ENCODE measurements at regions not wholly inside any gene's neighbourhood (a gene's known extent, or its start where the extent isn't known, plus 50 kb on each side); places are given as distances from the start of the nearest gene placed in this dataset.

DNA sequence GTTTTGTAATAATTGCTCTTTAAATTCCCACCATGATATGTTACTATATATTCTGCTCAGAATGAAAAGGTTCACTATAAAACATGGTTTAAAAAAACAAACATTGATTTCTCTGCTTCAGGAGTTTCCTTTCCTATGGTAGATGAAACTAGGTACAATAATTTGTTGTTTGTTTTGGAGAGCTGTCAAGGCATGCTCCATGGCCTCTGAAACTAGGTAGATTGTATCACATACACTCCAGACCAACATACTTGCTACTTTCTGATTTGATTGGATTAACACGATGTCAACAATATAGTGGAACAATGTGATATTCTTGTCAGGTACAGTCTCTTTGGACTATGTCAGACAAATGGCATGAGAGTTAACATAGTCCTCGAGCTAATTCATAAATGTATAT is 452.7 kb upstream of the CDH9 start:
- Histone ChIP-seq H3K4me3 (replicated peaks; ENCODE audit: insufficient read depth, low read length) (no peak overlapping the region), H3K27ac (replicated peaks) (no peak overlapping the region), H3K27me3 (ENCODE audit: insufficient read depth, poor library complexity, severe bottlenecking) (no peaks in the 10 kb centered on the region)
- DNase-seq (ENCODE audit: low read depth in 1 of 2, low spot score in 1 of 2), result no peak
- no peak for TF ChIP-seq GABPA (IDR thresholded peaks at IDR 0.05; ENCODE audit: low read depth)
- TF ChIP-seq, protein P1, sequence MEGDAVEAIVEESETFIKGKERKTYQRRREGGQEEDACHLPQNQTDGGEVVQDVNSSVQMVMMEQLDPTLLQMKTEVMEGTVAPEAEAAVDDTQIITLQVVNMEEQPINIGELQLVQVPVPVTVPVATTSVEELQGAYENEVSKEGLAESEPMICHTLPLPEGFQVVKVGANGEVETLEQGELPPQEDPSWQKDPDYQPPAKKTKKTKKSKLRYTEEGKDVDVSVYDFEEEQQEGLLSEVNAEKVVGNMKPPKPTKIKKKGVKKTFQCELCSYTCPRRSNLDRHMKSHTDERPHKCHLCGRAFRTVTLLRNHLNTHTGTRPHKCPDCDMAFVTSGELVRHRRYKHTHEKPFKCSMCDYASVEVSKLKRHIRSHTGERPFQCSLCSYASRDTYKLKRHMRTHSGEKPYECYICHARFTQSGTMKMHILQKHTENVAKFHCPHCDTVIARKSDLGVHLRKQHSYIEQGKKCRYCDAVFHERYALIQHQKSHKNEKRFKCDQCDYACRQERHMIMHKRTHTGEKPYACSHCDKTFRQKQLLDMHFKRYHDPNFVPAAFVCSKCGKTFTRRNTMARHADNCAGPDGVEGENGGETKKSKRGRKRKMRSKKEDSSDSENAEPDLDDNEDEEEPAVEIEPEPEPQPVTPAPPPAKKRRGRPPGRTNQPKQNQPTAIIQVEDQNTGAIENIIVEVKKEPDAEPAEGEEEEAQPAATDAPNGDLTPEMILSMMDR (IDR thresholded peaks at IDR 0.05; ENCODE audit: insufficient read depth, low read length), result no peak

DNA sequence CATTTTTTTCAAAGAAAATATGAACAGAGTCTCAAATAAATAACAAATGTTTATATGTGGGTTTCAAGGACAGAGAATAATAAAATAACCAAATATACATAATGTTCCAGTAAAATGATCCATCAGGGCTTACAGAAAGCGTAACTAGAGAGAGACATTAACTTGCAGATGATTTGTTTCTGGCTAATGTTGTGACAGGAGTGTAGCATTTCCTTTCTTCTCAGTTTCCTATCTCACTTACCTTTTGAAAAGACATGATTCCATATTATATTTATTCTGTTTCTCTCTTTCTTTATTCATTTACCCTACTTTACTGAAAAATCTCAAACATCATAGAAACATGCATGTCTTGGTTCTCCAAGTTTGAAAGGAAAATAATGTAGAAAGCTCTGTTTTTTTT is 451.3 kb upstream of the CDH9 start:
- DNase-seq (ENCODE audit: low read depth in 1 of 2, low spot score in 1 of 2), result no peak
- no peak for TF ChIP-seq SPI1 (IDR thresholded peaks at IDR 0.05; ENCODE audit: borderline replicate concordance, low read depth)
- no peak for TF ChIP-seq POLR2AphosphoS5 (IDR thresholded peaks at IDR 0.05; ENCODE audit: low read depth)
- TF ChIP-seq GABPA (IDR thresholded peaks at IDR 0.05; ENCODE audit: low read depth), result no peak
- TF ChIP-seq, protein P1 (IDR thresholded peaks at IDR 0.05; ENCODE audit: insufficient read depth, low read length), result no peak
- TF ChIP-seq, protein P2, sequence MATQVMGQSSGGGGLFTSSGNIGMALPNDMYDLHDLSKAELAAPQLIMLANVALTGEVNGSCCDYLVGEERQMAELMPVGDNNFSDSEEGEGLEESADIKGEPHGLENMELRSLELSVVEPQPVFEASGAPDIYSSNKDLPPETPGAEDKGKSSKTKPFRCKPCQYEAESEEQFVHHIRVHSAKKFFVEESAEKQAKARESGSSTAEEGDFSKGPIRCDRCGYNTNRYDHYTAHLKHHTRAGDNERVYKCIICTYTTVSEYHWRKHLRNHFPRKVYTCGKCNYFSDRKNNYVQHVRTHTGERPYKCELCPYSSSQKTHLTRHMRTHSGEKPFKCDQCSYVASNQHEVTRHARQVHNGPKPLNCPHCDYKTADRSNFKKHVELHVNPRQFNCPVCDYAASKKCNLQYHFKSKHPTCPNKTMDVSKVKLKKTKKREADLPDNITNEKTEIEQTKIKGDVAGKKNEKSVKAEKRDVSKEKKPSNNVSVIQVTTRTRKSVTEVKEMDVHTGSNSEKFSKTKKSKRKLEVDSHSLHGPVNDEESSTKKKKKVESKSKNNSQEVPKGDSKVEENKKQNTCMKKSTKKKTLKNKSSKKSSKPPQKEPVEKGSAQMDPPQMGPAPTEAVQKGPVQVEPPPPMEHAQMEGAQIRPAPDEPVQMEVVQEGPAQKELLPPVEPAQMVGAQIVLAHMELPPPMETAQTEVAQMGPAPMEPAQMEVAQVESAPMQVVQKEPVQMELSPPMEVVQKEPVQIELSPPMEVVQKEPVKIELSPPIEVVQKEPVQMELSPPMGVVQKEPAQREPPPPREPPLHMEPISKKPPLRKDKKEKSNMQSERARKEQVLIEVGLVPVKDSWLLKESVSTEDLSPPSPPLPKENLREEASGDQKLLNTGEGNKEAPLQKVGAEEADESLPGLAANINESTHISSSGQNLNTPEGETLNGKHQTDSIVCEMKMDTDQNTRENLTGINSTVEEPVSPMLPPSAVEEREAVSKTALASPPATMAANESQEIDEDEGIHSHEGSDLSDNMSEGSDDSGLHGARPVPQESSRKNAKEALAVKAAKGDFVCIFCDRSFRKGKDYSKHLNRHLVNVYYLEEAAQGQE (IDR thresholded peaks at IDR 0.05; ENCODE audit: insufficient replicate concordance, low read depth), result no peak
- Histone ChIP-seq H3K27me3 (ENCODE audit: insufficient read depth, poor library complexity, severe bottlenecking) (no peaks in the 10 kb centered on the region), H3K4me3 (replicated peaks; ENCODE audit: insufficient read depth, low read length) (no peak overlapping the region), H3K27ac (replicated peaks) (no peak overlapping the region)

DNA sequence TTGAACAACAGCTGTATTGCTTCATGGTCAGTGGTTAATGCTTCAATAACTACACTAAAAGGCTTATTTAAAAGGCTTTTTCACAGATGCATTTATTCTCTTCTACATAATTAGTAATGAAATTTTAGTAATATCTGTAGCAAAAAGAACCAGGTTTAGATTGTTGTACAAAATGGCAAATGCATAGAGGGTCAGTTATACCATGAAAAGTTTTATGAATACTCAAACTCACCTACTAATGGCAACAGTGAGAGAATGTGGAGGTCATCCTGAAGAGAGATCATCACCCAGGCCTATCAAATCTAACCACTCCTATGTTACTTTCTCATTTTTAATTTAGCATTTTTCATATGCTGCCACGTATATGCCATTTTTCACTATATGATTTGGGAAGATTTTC is 444.3 kb upstream of the CDH9 start:
- no peak for DNase-seq (ENCODE audit: low read depth in 1 of 2, low spot score in 1 of 2)
- Histone ChIP-seq H3K27ac (replicated peaks) (no peak overlapping the region), H3K4me3 (replicated peaks; ENCODE audit: insufficient read depth, low read length) (no peak overlapping the region), H3K27me3 (ENCODE audit: insufficient read depth, poor library complexity, severe bottlenecking) (no peaks in the 10 kb centered on the region)
- TF ChIP-seq POLR2AphosphoS5 (IDR thresholded peaks at IDR 0.05; ENCODE audit: low read depth), result no peak
- TF ChIP-seq, protein P1 (IDR thresholded peaks at IDR 0.05; ENCODE audit: insufficient read depth, low read length), result no peak
- TF ChIP-seq, protein P2 (IDR thresholded peaks at IDR 0.05; ENCODE audit: insufficient replicate concordance, low read depth), result no peak

DNA sequence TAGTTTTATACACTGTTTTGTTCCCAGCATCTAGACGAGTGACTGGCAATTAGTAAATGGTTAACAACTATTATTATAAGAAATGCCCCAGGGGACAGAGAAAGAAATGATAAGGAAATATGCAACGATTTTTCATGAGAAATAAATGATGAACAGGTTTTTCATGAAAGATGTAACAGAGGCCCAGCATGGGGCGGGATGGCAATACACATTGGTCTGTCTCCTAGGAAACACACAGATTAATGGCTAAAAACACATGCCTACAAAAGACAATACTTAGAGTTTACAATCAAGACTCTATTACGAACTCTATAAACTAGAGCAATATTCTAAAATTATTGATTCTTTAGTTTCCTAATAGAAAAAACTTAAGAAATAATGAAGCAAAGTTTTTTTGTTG is 441.5 kb upstream of the CDH9 start:
- Histone ChIP-seq H3K27me3 (ENCODE audit: insufficient read depth, poor library complexity, severe bottlenecking) (no peaks in the 10 kb centered on the region), H3K4me3 (replicated peaks; ENCODE audit: insufficient read depth, low read length) (no peak overlapping the region), H3K27ac (replicated peaks) (no peak overlapping the region)
- no peak for TF ChIP-seq GABPA (IDR thresholded peaks at IDR 0.05; ENCODE audit: low read depth)
- TF ChIP-seq, protein P1 (IDR thresholded peaks at IDR 0.05; ENCODE audit: insufficient read depth, low read length), result no peak
- no peak for DNase-seq (ENCODE audit: low read depth in 1 of 2, low spot score in 1 of 2)

Measured in HL-60 (cell line).